Testis (tissue), 2 donors: ENCODE measurements at regions not wholly inside any gene's neighbourhood (a gene's known extent, or its start where the extent isn't known, plus 50 kb on each side); places are given as distances from the start of the nearest gene placed in this dataset.

Source experiments
- DNase-seq: peaks from one replicate; pipeline ENCODE4 v3.0.0-alpha.2; 2019
- H3K27ac ChIP-seq, 2 donors: fragments of 200-600 bp; sonication (generic); one replicate each; pipeline ENCODE4 v1.5.1; 2019
- H3K27me3 ChIP-seq: fragments of 200-600 bp; sonication (generic); one replicate; pipeline ENCODE4 v1.5.1; 2019
- H3K36me3 ChIP-seq: fragments of 200-600 bp; sonication (generic); one replicate; pipeline ENCODE4 v1.5.1; 2017; ENCODE audit warnings: low read depth; ENCODE audit errors: missing control alignments
- H3K4me1 ChIP-seq: fragments of 200-600 bp; sonication (generic); one replicate; pipeline ENCODE4 v1.5.1; 2019
- H3K4me3 ChIP-seq, 2 donors: fragments of 200-600 bp; sonication (generic); one replicate each; pipeline ENCODE4 v1.5.1; 2017 to 2019
- H3K9me3 ChIP-seq: fragments of 200-600 bp; sonication (generic); one replicate; pipeline ENCODE4 v1.5.1; 2017
- CTCF ChIP-seq, 3 experiments: fragments of 450-650 bp in 2 of 3; fragments of 200-600 bp in 1 of 3; sonication (generic) in 1 of 3; IDR thresholded peaks; one replicate each; pipeline ENCODE4 v1.5.1; 2016 to 2019; ENCODE audit warnings: antibody characterized with exemption in 3 of 3, mild to moderate bottlenecking in 2 of 3, moderate library complexity in 1 of 3
- POLR2A ChIP-seq: fragments of 450-650 bp; IDR thresholded peaks from one replicate; pipeline ENCODE4 v1.6.1; 2017; ENCODE audit warnings: antibody characterized with exemption, mild to moderate bottlenecking, moderate library complexity
- WGBS, 2 donors: methylation state at CpG; one replicate each; pipeline ENCODE4 v1.1.5; 2018; 5-methylcytosine and 5-hydroxymethylcytosine counted together
- intact Hi-C: fragments of 100-400 bp; cut with DNase I; formaldehyde crosslinking; loops from one replicate; pipeline ENCODE4 v1.15.1; 2023; ENCODE audit warnings: low total_unique reads

GRCh38 chr1:195971589-195971988, 636.7 kb downstream of the KCNT2 start:
- intact Hi-C loops = no loop called here
- DNase-seq = no peak
- no peak overlapping the region for H3K4me3 ChIP-seq
- H3K36me3 ChIP-seq = no peaks in the 10 kb centered on the region
- no peaks in the 10 kb centered on the region for H3K27me3 ChIP-seq
- H3K9me3 ChIP-seq = no peaks in the 10 kb centered on the region
- H3K4me1 ChIP-seq = no peaks in the 10 kb centered on the region
- no peak overlapping the region for H3K27ac ChIP-seq
- 90 to 100% methylated on average over 1 of the region's 1 CpG for WGBS, 2 donors
- TF ChIP-seq CTCF (IDR thresholded peaks at IDR 0.05) (no peak), POLR2A (no peak)

GRCh38 chr1:195970209-195970608, 638.0 kb downstream of the KCNT2 start:
- intact Hi-C loops = no loop called here
- 89 to 96% methylated on average over 1 of the region's 1 CpG for WGBS, 2 donors
- Histone ChIP-seq H3K4me1 (no peaks in the 10 kb centered on the region), H3K27me3 (no peaks in the 10 kb centered on the region), H3K27ac (no peak overlapping the region), H3K9me3 (no peaks in the 10 kb centered on the region), H3K4me3 (no peak overlapping the region), H3K36me3 (no peaks in the 10 kb centered on the region)
- TF ChIP-seq CTCF (IDR thresholded peaks at IDR 0.05) = no peak
- no peak for TF ChIP-seq POLR2A
- DNase-seq = no peak

GRCh38 chr1:195965475-195965874, 642.8 kb downstream of the KCNT2 start:
- TF ChIP-seq CTCF (IDR thresholded peaks at IDR 0.05) (no peak), POLR2A (no peak)
- no peaks in the 10 kb centered on the region for H3K9me3 ChIP-seq
- no peaks in the 10 kb centered on the region for H3K4me1 ChIP-seq
- H3K27me3 ChIP-seq = no peaks in the 10 kb centered on the region
- H3K36me3 ChIP-seq = no peaks in the 10 kb centered on the region
- DNase-seq = no peak
- intact Hi-C loops = no loop called here
- H3K4me3 ChIP-seq = no peak overlapping the region
- 66 to 69% methylated on average over 6 of the region's 6 CpGs for WGBS, 2 donors
- no peak overlapping the region for H3K27ac ChIP-seq

- H3K9me3 ChIP-seq = no peaks in the 10 kb centered on the region
- no peak for DNase-seq
- WGBS, 2 donors = 65 to 78% methylated on average over 3 of the region's 3 CpGs
- TF ChIP-seq POLR2A = no peak
- TF ChIP-seq CTCF (IDR thresholded peaks at IDR 0.05) = no peak
- H3K4me3 ChIP-seq = no peak overlapping the region
- H3K4me1 ChIP-seq = no peaks in the 10 kb centered on the region
- no peaks in the 10 kb centered on the region for H3K36me3 ChIP-seq
- no peak overlapping the region for H3K27ac ChIP-seq
- intact Hi-C loops = no loop called here
- H3K27me3 ChIP-seq = no peaks in the 10 kb centered on the region
These were observed 643.2 kb downstream of the KCNT2 start for GRCh38 chr1:195965036-195965435.

GRCh38 chr1:195964516-195964915, 643.7 kb downstream of the KCNT2 start:
- intact Hi-C loops = no loop called here
- no peaks in the 10 kb centered on the region for H3K9me3 ChIP-seq
- no peaks in the 10 kb centered on the region for H3K36me3 ChIP-seq
- no peak overlapping the region for H3K27ac ChIP-seq
- TF ChIP-seq POLR2A = no peak
- no peak for TF ChIP-seq CTCF (IDR thresholded peaks at IDR 0.05)
- no peaks in the 10 kb centered on the region for H3K4me1 ChIP-seq
- DNase-seq = no peak
- no peak overlapping the region for H3K4me3 ChIP-seq
- no peaks in the 10 kb centered on the region for H3K27me3 ChIP-seq
